HepG2 (cell line): ENCODE measurements at regions not wholly inside any gene's neighbourhood (a gene's known extent, or its start where the extent isn't known, plus 50 kb on each side); places are given as distances from the start of the nearest gene placed in this dataset.

Source experiments
- ATF1 ChIP-seq: IDR thresholded peaks from 2 replicates; pipeline ENCODE4 v1.6.1; 2016; ENCODE audit warnings: mild to moderate bottlenecking, control low read depth
- BCL3 ChIP-seq: sonication (generic); formaldehyde crosslinking; IDR thresholded peaks from 2 replicates; pipeline ENCODE4 v1.5.1; 2020; ENCODE audit warnings: mild to moderate bottlenecking, missing genetic modification reagents, moderate library complexity
- CCDC6 ChIP-seq: sonication (generic); formaldehyde crosslinking; IDR thresholded peaks from 2 replicates; pipeline ENCODE4 v1.8.1; 2022; ENCODE audit warnings: mild to moderate bottlenecking, missing genetic modification reagents, moderate library complexity
- CTCF ChIP-seq: sonication (generic); formaldehyde crosslinking; IDR thresholded peaks from 2 replicates; pipeline ENCODE4 v1.5.0; 2020; ENCODE audit warnings: mild to moderate bottlenecking, missing genetic modification reagents, moderate library complexity
- GFI1 ChIP-seq: sonication (generic); formaldehyde crosslinking; IDR thresholded peaks from 2 replicates; pipeline ENCODE4 v1.5.0; 2020; ENCODE audit warnings: missing genetic modification reagents, mild to moderate bottlenecking, borderline replicate concordance
- MAX ChIP-seq: IDR thresholded peaks from 2 replicates; pipeline ENCODE4 v1.6.1; 2012; ENCODE audit warnings: inconsistent platforms
- MED1 ChIP-seq: sonication (generic); formaldehyde crosslinking; IDR thresholded peaks from 2 replicates; pipeline ENCODE4 v1.4.0; 2020; ENCODE audit warnings: missing genetic modification reagents
- STAG1 ChIP-seq: sonication (generic); formaldehyde crosslinking; IDR thresholded peaks from 2 replicates; pipeline ENCODE4 v1.4.0; 2020; ENCODE audit warnings: missing genetic modification reagents
- ZFP91 ChIP-seq: sonication (generic); formaldehyde crosslinking; IDR thresholded peaks from 2 replicates; pipeline ENCODE4 v1.9.0; 2022; ENCODE audit warnings: missing genetic modification reagents, mild to moderate bottlenecking, borderline replicate concordance
- ZFY ChIP-seq: sonication (generic); formaldehyde crosslinking; IDR thresholded peaks from 2 replicates; pipeline ENCODE4 v1.4.0; 2020; ENCODE audit warnings: missing genetic modification reagents
- ZNF317 ChIP-seq: sonication (generic); formaldehyde crosslinking; IDR thresholded peaks from 2 replicates; pipeline ENCODE4 v1.5.0; 2020; ENCODE audit warnings: mild to moderate bottlenecking, missing genetic modification reagents
- ZNF383 ChIP-seq: sonication (generic); formaldehyde crosslinking; IDR thresholded peaks from 2 replicates; pipeline ENCODE4 v1.4.0; 2020; ENCODE audit warnings: missing genetic modification reagents, mild to moderate bottlenecking, borderline replicate concordance
- ZNF709 ChIP-seq: sonication (generic); formaldehyde crosslinking; IDR thresholded peaks from 2 replicates; pipeline ENCODE4 v1.5.0; 2020; ENCODE audit warnings: mild to moderate bottlenecking, missing genetic modification reagents
- ZNF790 ChIP-seq: sonication (generic); formaldehyde crosslinking; IDR thresholded peaks from 2 replicates; pipeline ENCODE4 v1.8.0; 2022; ENCODE audit warnings: missing genetic modification reagents, mild to moderate bottlenecking, borderline replicate concordance
- ZSCAN31 ChIP-seq: sonication (generic); formaldehyde crosslinking; IDR thresholded peaks from 2 replicates; pipeline ENCODE4 v1.5.0; 2020; ENCODE audit warnings: low read depth, mild to moderate bottlenecking, missing genetic modification reagents

GRCh38 chr2:118185210-118186109, 97.2 kb downstream of the INSIG2 start (continued):
- TF ChIP-seq CTCF (peak; percentile 53), BCL3 (CRISPR knock-in tag) (0 out of 2 replicates have a peak, but pooled peaks have one; percentile 11), ZSCAN31 (CRISPR knock-in tag) (0 out of 2 replicates have a peak, but pooled peaks have one; percentile 33), CCDC6 (CRISPR knock-in tag) (no peak), ZNF709 (CRISPR knock-in tag) (0 out of 2 replicates have a peak, but pooled peaks have one; percentile 14), ZFY (CRISPR knock-in tag) (peak; percentile 29; the same call in 1 of the 2 replicates), MED1 (CRISPR knock-in tag) (no peak), ATF1 (CRISPR knock-in tag) (no peak), MAX (peak; percentile 59), GFI1 (no peak), ZFP91 (peak; percentile 12; the same call in 1 of the 2 replicates), ZNF383 (no peak), ZNF790 (CRISPR knock-in tag) (0 out of 2 replicates have a peak, but pooled peaks have one; percentile 32), ZNF317 (CRISPR knock-in tag) (no peak), STAG1 (CRISPR knock-in tag) (0 out of 2 replicates have a peak, but pooled peaks have one; percentile 26)
